T-helper 2 cell treated with Interferon-gamma antibody and Interleukin-4, amounts not matched to agents 5 μg/mL and 100 μg/mL, for 36 hours (primary cell): ENCODE measurements at regions not wholly inside any gene's neighbourhood (a gene's known extent, or its start where the extent isn't known, plus 50 kb on each side); places are given as distances from the start of the nearest gene placed in this dataset.

ENCODE experiments used
- DNase-seq: peaks from one replicate; pipeline ENCODE4 v3.0.0; 2021; ENCODE audit warnings: low spot score
- H3K27ac Mint-ChIP-seq: one replicate; pipeline ENCODE4 v1.8.0; 2021; ENCODE audit warnings: mild to moderate bottlenecking, mixed read lengths
- H3K27me3 Mint-ChIP-seq: one replicate; pipeline ENCODE4 v1.8.0; 2021; ENCODE audit warnings: low read depth, mixed read lengths
- H3K36me3 Mint-ChIP-seq: one replicate; pipeline ENCODE4 v1.8.0; 2021; ENCODE audit warnings: low read depth, mixed read lengths
- H3K4me1 Mint-ChIP-seq: one replicate; pipeline ENCODE4 v1.8.0; 2021; ENCODE audit warnings: low read depth, mixed read lengths
- H3K4me3 Mint-ChIP-seq: one replicate; pipeline ENCODE4 v1.8.0; 2022; ENCODE audit warnings: mild to moderate bottlenecking, moderate library complexity, mixed read lengths
- H3K9me3 Mint-ChIP-seq: one replicate; pipeline ENCODE4 v1.8.0; 2021; ENCODE audit warnings: mixed read lengths

- peaks cover 3% of the 10 kb centered on the region for H3K27me3 Mint-ChIP-seq
- no peaks in the 10 kb centered on the region for H3K4me1 Mint-ChIP-seq
- no peak overlapping the region for H3K27ac Mint-ChIP-seq
- no peak overlapping the region for H3K4me3 Mint-ChIP-seq
- H3K36me3 Mint-ChIP-seq, result no peaks in the 10 kb centered on the region
- DNase-seq, result no peak
- H3K9me3 Mint-ChIP-seq, result no peaks in the 10 kb centered on the region
Observed at GRCh38 chr5:66234241-66234640, 90.1 kb downstream of the SREK1 start.

- no peak for DNase-seq
- H3K4me3 Mint-ChIP-seq, result no peak overlapping the region
Observed at GRCh38 chr5:66238435-66238834, 94.3 kb downstream of the SREK1 start.

GRCh38 chr5:66239034-66239433, 94.9 kb downstream of the SREK1 start:
- no peak overlapping the region for H3K27ac Mint-ChIP-seq
- H3K9me3 Mint-ChIP-seq, result no peaks in the 10 kb centered on the region
- H3K4me3 Mint-ChIP-seq, result no peak overlapping the region
- H3K27me3 Mint-ChIP-seq, result peaks cover 3% of the 10 kb centered on the region
- no peaks in the 10 kb centered on the region for H3K36me3 Mint-ChIP-seq
- DNase-seq, result no peak
- no peaks in the 10 kb centered on the region for H3K4me1 Mint-ChIP-seq

More at GRCh38 chr5:66238435-66238834, 94.3 kb downstream of the SREK1 start:
- H3K27ac Mint-ChIP-seq, result no peak overlapping the region
- H3K36me3 Mint-ChIP-seq, result no peaks in the 10 kb centered on the region
- H3K9me3 Mint-ChIP-seq, result no peaks in the 10 kb centered on the region
- H3K4me1 Mint-ChIP-seq, result no peaks in the 10 kb centered on the region
- peaks cover 3% of the 10 kb centered on the region for H3K27me3 Mint-ChIP-seq

GRCh38 chr5:66241136-66241825, 97.2 kb downstream of the SREK1 start:
- Mint-ChIP-seq H3K4me1 (no peaks in the 10 kb centered on the region), H3K27me3 (peaks cover 3% of the 10 kb centered on the region)

DNA sequence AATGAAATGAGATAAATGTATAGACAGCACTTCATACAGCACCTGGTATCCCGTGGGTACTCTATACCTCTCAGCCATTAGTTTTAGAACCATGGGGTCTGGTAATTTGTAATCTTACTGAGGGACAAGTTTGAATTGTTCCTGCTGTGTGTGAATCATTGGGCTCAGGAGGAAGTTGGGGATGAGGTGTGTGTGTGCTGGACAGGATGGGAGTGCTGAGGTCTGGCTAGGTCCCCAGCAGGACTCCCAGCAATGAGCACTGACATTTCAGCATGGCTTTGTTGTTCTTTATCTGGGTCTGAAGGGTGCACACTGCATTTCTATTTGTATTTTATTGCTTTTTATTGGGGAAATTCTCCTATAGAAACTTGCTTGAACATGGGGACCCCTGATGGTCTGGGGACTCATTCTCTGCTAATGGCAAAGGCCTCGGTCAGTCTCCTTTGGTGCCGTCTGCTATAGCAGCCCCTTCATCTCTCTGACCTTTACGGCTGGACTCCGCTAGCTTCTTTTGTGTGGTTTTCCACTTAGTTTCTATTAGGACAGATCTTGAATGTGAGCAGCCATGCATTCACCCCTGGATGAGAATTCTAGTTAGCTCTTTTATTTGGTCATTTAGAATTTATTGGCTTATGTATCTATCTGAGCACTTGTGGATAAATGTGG, 98.1 kb downstream of the SREK1 start:
- H3K4me3 Mint-ChIP-seq, result no peak overlapping the region
- no peak overlapping the region for H3K27ac Mint-ChIP-seq
- DNase-seq, result no peak
- H3K27me3 Mint-ChIP-seq, result peaks cover 3% of the 10 kb centered on the region
- no peaks in the 10 kb centered on the region for H3K36me3 Mint-ChIP-seq
- H3K4me1 Mint-ChIP-seq, result no peaks in the 10 kb centered on the region
- H3K9me3 Mint-ChIP-seq, result no peaks in the 10 kb centered on the region

More at GRCh38 chr5:66241136-66241825, 97.2 kb downstream of the SREK1 start:
- Mint-ChIP-seq H3K36me3 (no peaks in the 10 kb centered on the region), H3K27ac (no peak overlapping the region), H3K9me3 (no peaks in the 10 kb centered on the region), H3K4me3 (no peak overlapping the region)
- DNase-seq, result no peak

- no peak for DNase-seq
- H3K36me3 Mint-ChIP-seq, result no peaks in the 10 kb centered on the region
- no peak overlapping the region for H3K4me3 Mint-ChIP-seq
Observed at GRCh38 chr5:66246608-66247007, 102.5 kb downstream of the SREK1 start.

DNA sequence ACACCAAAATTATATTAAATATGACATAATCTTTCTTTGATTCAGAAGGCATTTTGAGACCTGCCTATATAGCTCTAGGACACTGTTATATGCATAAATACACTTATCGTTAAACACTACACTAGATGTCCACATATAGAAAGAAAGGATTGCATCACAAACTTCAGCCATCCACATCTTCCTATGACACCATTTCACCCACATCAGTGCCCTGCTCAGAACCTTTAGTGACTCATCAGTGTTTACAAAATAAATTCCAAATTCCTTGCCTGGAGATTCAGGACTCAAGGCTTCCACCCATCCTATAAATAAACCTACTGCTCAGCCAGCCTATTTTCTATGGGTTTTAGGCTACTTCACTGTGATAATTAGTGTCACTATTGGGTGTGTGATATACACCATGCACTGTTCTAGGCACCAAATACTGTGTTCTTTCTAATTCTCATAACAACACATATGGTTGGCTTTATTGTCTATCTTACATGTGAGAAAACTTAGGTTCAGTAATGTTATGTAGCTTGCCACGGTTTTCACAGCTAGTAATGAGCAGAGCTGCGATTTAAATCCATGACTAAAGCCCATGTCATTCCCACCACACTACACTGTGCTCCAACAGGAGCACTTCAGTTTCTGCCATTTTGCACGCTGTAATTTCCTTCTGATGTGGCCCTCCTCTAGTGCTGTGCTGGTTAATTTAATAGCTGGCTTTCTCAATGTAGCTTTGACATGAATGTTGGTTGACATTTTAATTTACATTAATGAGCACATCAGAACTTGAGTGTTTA, 103.3 kb downstream of the SREK1 start:
- H3K9me3 Mint-ChIP-seq, result no peaks in the 10 kb centered on the region
- H3K4me3 Mint-ChIP-seq, result no peak overlapping the region
- H3K27ac Mint-ChIP-seq, result no peak overlapping the region
- no peaks in the 10 kb centered on the region for H3K4me1 Mint-ChIP-seq
- H3K27me3 Mint-ChIP-seq, result no peaks in the 10 kb centered on the region
- no peaks in the 10 kb centered on the region for H3K36me3 Mint-ChIP-seq
- no peak for DNase-seq

More at GRCh38 chr5:66246608-66247007, 102.5 kb downstream of the SREK1 start:
- Mint-ChIP-seq H3K9me3 (no peaks in the 10 kb centered on the region), H3K27ac (no peak overlapping the region), H3K4me1 (no peaks in the 10 kb centered on the region), H3K27me3 (no peaks in the 10 kb centered on the region)

DNA sequence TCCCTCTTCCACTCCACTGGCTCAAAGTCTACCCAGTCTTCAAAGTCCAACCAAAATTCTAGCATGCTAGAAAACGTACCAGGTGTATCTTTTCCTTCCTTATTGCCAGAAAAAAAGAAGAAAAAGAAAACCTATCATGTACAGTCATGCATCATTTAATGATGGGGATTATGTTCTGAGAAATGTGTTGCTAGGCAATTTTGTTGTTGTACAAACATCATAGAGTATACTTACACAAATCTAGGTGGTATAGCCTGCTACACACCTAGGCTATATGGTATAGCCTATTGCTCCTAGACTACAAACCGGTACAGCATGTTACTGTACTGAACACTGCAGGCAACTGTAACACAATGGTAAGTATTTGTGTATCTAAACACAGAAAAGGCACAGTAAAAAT, 104.8 kb downstream of the SREK1 start:
- no peak for DNase-seq
- H3K27ac Mint-ChIP-seq, result no peak overlapping the region
- H3K4me1 Mint-ChIP-seq, result no peaks in the 10 kb centered on the region
- H3K4me3 Mint-ChIP-seq, result no peak overlapping the region
- no peaks in the 10 kb centered on the region for H3K27me3 Mint-ChIP-seq
- no peaks in the 10 kb centered on the region for H3K36me3 Mint-ChIP-seq
- H3K9me3 Mint-ChIP-seq, result no peaks in the 10 kb centered on the region

DNA sequence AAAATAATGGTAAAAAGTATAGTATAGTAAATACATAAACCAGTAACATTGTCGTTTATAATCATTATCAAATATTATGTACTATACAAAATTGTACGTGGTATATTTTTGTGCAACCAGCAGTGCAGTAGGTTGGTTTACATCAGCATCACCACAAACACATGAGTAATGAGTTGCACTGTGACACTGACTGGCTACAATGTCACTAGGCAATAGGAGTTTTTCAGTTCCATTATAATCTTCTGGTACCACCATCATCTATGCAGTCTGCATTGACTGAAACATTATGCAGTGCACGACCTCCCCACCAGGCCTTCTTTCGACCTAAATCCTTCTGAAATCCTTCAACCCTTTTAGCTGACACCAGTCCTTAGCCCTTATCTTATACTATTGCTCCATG, 105.8 kb downstream of the SREK1 start:
- Mint-ChIP-seq H3K36me3 (no peaks in the 10 kb centered on the region), H3K4me3 (no peak overlapping the region), H3K27me3 (no peaks in the 10 kb centered on the region), H3K9me3 (no peaks in the 10 kb centered on the region), H3K4me1 (no peaks in the 10 kb centered on the region), H3K27ac (no peak overlapping the region)
- no peak for DNase-seq

- no peak overlapping the region for H3K4me3 Mint-ChIP-seq
- no peak for DNase-seq
- no peaks in the 10 kb centered on the region for H3K9me3 Mint-ChIP-seq
- H3K36me3 Mint-ChIP-seq, result no peaks in the 10 kb centered on the region
- H3K4me1 Mint-ChIP-seq, result no peaks in the 10 kb centered on the region
- H3K27ac Mint-ChIP-seq, result no peak overlapping the region
- no peaks in the 10 kb centered on the region for H3K27me3 Mint-ChIP-seq
Observed at GRCh38 chr5:66252849-66253248, 108.7 kb downstream of the SREK1 start.

DNA sequence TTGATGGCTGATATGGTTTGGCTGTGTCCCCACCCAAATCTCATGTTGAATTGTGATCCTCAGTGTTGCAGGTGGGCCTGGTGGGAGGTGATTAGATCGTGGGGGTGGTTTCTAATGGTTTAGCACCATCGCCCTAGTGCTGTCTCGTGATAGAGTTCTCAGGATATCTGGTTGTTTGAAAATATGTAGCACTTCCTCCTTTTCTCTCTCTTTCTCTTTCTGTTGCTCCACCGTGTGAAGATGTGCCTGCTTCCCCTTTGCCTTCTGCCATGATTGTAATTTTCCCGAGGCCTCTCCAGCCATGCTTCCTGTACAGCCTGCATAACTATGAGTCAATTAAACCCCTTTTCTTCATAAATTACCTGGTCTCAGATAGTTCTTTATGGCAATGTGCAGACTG, 111.6 kb downstream of the SREK1 start:
- no peak overlapping the region for H3K27ac Mint-ChIP-seq
- no peak for DNase-seq
- no peak overlapping the region for H3K4me3 Mint-ChIP-seq
- no peaks in the 10 kb centered on the region for H3K36me3 Mint-ChIP-seq
- no peaks in the 10 kb centered on the region for H3K27me3 Mint-ChIP-seq
- no peaks in the 10 kb centered on the region for H3K9me3 Mint-ChIP-seq
- no peaks in the 10 kb centered on the region for H3K4me1 Mint-ChIP-seq

DNA sequence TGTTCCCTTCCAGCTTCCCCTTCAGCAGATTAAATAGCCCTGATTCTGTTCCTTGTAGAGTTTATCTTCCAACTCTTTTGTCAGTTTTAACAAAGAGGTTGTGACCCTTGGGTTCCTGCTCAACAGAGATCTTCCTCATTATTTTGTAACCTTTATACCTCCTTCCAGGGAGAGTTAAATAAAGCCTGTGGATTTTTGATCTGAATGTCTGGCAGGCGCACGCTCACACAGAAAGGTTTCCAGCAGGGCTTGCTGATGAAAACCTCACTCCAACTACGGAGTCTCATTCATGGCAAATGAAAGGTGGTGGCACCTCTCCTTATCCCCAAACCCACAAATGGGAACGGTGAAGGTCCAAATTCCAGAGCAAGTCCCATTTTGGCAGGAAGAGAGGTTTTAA, 129.0 kb downstream of the SREK1 start:
- Mint-ChIP-seq H3K4me3 (no peak overlapping the region), H3K36me3 (no peaks in the 10 kb centered on the region), H3K27ac (no peak overlapping the region), H3K4me1 (no peaks in the 10 kb centered on the region), H3K27me3 (peaks cover 8% of the 10 kb centered on the region), H3K9me3 (no peaks in the 10 kb centered on the region)
- DNase-seq, result no peak

DNA sequence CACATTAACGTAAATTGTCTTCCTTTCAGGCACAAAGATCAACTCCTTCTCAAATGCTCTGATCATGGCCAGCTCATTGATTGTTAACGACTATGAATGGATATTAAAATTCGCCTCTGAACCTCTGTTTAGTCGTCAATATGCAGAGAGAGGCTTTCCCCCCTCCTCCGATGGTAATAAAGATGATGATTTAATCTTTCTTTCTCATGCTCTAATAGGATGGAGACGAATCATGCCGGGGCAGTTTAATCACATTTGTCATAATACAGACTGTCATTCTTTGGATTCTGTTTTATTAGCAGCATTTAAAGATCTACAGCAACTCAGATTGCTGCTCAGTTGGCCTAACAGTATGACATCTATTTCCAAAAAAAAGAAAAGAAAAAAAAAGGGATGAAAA, 132.9 kb downstream of the SREK1 start:
- Mint-ChIP-seq H3K27ac (no peak overlapping the region), H3K4me3 (no peak overlapping the region), H3K9me3 (no peaks in the 10 kb centered on the region), H3K4me1 (no peaks in the 10 kb centered on the region), H3K36me3 (no peaks in the 10 kb centered on the region), H3K27me3 (peaks cover 3% of the 10 kb centered on the region)
- no peak for DNase-seq

DNA sequence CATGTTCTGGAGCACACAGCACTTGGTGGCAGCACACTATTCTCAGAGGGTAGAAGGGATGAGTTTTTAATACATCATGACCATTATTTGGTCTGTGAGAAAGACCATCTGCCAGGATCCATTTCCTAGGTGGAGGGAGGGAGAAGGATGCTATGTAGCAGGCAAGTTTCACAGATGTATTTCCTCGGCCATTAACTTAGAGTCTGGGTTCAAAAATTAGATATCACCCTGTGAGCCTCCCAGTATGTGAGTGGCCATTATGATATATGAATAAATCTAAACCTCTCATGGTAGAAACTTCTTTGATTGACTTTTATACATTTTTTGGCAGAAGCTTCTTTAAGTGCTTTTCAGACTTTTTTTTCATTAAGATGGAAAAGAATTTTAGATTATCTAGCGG, 133.9 kb downstream of the SREK1 start:
- Mint-ChIP-seq H3K27ac (no peak overlapping the region), H3K36me3 (no peaks in the 10 kb centered on the region), H3K9me3 (no peaks in the 10 kb centered on the region), H3K4me3 (no peak overlapping the region), H3K27me3 (peaks cover 3% of the 10 kb centered on the region), H3K4me1 (no peaks in the 10 kb centered on the region)
- no peak for DNase-seq
